ENCODE measurements at regions not wholly inside any gene's neighbourhood (a gene's known extent, or its start where the extent isn't known, plus 50 kb on each side); places are given as distances from the start of the nearest gene placed in this dataset.

DNA sequence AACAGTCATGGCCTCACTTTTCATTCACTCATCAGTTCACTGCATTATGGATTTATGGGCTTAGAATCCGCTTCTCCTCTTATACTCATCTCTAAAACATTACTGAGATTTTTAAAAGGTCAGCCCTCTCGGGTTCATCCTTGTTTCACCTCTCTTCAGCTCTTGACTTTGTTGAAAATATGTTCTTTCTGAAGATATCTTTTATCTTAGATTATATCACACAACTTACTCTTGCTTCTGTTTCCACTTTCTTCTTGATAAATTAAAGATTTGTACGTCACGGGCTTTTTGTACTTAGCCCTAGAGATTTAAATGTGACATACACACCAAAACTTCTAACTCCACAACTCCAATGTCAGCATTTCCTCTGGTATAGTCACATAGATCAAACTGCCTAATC lies 342.5 kb upstream of the TMEM229A start:
- TF ChIP-seq, protein P1, sequence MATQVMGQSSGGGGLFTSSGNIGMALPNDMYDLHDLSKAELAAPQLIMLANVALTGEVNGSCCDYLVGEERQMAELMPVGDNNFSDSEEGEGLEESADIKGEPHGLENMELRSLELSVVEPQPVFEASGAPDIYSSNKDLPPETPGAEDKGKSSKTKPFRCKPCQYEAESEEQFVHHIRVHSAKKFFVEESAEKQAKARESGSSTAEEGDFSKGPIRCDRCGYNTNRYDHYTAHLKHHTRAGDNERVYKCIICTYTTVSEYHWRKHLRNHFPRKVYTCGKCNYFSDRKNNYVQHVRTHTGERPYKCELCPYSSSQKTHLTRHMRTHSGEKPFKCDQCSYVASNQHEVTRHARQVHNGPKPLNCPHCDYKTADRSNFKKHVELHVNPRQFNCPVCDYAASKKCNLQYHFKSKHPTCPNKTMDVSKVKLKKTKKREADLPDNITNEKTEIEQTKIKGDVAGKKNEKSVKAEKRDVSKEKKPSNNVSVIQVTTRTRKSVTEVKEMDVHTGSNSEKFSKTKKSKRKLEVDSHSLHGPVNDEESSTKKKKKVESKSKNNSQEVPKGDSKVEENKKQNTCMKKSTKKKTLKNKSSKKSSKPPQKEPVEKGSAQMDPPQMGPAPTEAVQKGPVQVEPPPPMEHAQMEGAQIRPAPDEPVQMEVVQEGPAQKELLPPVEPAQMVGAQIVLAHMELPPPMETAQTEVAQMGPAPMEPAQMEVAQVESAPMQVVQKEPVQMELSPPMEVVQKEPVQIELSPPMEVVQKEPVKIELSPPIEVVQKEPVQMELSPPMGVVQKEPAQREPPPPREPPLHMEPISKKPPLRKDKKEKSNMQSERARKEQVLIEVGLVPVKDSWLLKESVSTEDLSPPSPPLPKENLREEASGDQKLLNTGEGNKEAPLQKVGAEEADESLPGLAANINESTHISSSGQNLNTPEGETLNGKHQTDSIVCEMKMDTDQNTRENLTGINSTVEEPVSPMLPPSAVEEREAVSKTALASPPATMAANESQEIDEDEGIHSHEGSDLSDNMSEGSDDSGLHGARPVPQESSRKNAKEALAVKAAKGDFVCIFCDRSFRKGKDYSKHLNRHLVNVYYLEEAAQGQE (IDR thresholded peaks at IDR 0.05; ENCODE audit: insufficient replicate concordance, low read depth), result no peak
- TF ChIP-seq POLR2AphosphoS5 (IDR thresholded peaks at IDR 0.05; ENCODE audit: low read depth) (no peak), GABPA (IDR thresholded peaks at IDR 0.05; ENCODE audit: low read depth) (no peak), SPI1 (IDR thresholded peaks at IDR 0.05; ENCODE audit: borderline replicate concordance, low read depth) (no peak)
- TF ChIP-seq, protein P2, sequence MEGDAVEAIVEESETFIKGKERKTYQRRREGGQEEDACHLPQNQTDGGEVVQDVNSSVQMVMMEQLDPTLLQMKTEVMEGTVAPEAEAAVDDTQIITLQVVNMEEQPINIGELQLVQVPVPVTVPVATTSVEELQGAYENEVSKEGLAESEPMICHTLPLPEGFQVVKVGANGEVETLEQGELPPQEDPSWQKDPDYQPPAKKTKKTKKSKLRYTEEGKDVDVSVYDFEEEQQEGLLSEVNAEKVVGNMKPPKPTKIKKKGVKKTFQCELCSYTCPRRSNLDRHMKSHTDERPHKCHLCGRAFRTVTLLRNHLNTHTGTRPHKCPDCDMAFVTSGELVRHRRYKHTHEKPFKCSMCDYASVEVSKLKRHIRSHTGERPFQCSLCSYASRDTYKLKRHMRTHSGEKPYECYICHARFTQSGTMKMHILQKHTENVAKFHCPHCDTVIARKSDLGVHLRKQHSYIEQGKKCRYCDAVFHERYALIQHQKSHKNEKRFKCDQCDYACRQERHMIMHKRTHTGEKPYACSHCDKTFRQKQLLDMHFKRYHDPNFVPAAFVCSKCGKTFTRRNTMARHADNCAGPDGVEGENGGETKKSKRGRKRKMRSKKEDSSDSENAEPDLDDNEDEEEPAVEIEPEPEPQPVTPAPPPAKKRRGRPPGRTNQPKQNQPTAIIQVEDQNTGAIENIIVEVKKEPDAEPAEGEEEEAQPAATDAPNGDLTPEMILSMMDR (IDR thresholded peaks at IDR 0.05; ENCODE audit: insufficient read depth, low read length), result no peak

All from HL-60 (cell line).